Neural cell (in vitro differentiated cells): ENCODE measurements at regions not wholly inside any gene's neighbourhood (a gene's known extent, or its start where the extent isn't known, plus 50 kb on each side); places are given as distances from the start of the nearest gene placed in this dataset.

ENCODE experiments used
- H2AFZ ChIP-seq: fragments of 200-600, 300-800 bp; sonication (generic), shearing (Covaris generic); 2 replicates; pipeline ENCODE4 v1.6.0; 2014; ENCODE audit warnings: low read depth, mild to moderate bottlenecking, antibody characterized with exemption, low read length, moderate library complexity
- H3F3A ChIP-seq: fragments of 200-600 bp; shearing (Covaris generic); 2 replicates; pipeline ENCODE4 v1.6.1; 2016; ENCODE audit warnings: mild to moderate bottlenecking, moderate library complexity, mixed read lengths, antibody characterized with exemption, low read length; ENCODE audit not compliant: insufficient read depth, poor library complexity, severe bottlenecking
- H3K27ac ChIP-seq: fragments of 200-600, 300-800 bp; sonication (generic), shearing (Covaris generic); 2 replicates; pipeline ENCODE4 v1.5.1; 2014; ENCODE audit warnings: mild to moderate bottlenecking, low read length, moderate library complexity
- H3K27me3 ChIP-seq: fragments of 300-800, 200-600 bp; sonication (generic), shearing (Covaris generic); 2 replicates; pipeline ENCODE4 v1.6.0; 2014; ENCODE audit warnings: mild to moderate bottlenecking, low read depth, low read length, moderate library complexity; ENCODE audit not compliant: insufficient read depth
- H3K36me3 ChIP-seq: fragments of 300-800, 200-600 bp; sonication (generic), shearing (Covaris generic); 2 replicates; pipeline ENCODE4 v1.5.1; 2014; ENCODE audit warnings: mild to moderate bottlenecking, antibody characterized with exemption, low read length, moderate library complexity; ENCODE audit not compliant: insufficient read depth
- H3K4me2 ChIP-seq: fragments of 300-800, 200-600 bp; sonication (generic), shearing (Covaris generic); 2 replicates; pipeline ENCODE4 v1.6.0; 2014; ENCODE audit warnings: mild to moderate bottlenecking, low read length
- H3K4me3 ChIP-seq: fragments of 300-800, 200-600 bp; sonication (generic), shearing (Covaris generic); 2 replicates; pipeline ENCODE4 v1.5.1; 2014; ENCODE audit warnings: mild to moderate bottlenecking, low read length, moderate library complexity
- H3K79me2 ChIP-seq: fragments of 200-600 bp; shearing (Covaris generic); replicated peaks from 2 replicates; pipeline ENCODE4 v1.6.0; 2014; ENCODE audit warnings: mild to moderate bottlenecking, low read length, moderate library complexity; ENCODE audit not compliant: insufficient read depth
- H3K9ac ChIP-seq: fragments of 300-800, 200-600 bp; sonication (generic), shearing (Covaris generic); 2 replicates; pipeline ENCODE4 v1.6.1; 2016; ENCODE audit warnings: mild to moderate bottlenecking, low read length, mixed read lengths
- H3K9me2 ChIP-seq: fragments of 200-600 bp; shearing (Covaris generic); 2 replicates; pipeline ENCODE4 v1.6.1; 2016; ENCODE audit warnings: mild to moderate bottlenecking, low read length, mixed read lengths; ENCODE audit not compliant: insufficient read depth
- H3K9me3 ChIP-seq: fragments of 200-600, 300-800 bp; sonication (generic), shearing (Covaris generic); 2 replicates; pipeline ENCODE4 v1.6.1; 2016; ENCODE audit warnings: mild to moderate bottlenecking, mixed run types, low read length, moderate library complexity, mixed read lengths
- H4K20me1 ChIP-seq: fragments of 200-600 bp; shearing (Covaris generic); 2 replicates; pipeline ENCODE4 v1.6.1; 2016; ENCODE audit warnings: mild to moderate bottlenecking, mixed run types; ENCODE audit not compliant: insufficient read depth
- CTCF ChIP-seq: fragments of 450-650 bp; IDR thresholded peaks from 2 replicates; pipeline ENCODE4 v1.5.1; 2014; ENCODE audit warnings: antibody characterized with exemption, mild to moderate bottlenecking, moderate library complexity; ENCODE audit not compliant: poor library complexity, severe bottlenecking
- EP300 ChIP-seq: fragments of 450-650 bp; conservative IDR thresholded peaks from 2 replicates; pipeline ENCODE4 v1.6.1; 2014; ENCODE audit warnings: antibody characterized with exemption, mild to moderate bottlenecking, moderate library complexity; ENCODE audit not compliant: poor library complexity, severe bottlenecking
- EZH2 ChIP-seq: fragments of 200-600, 300-800 bp; shearing (Covaris generic), sonication (generic); IDR thresholded peaks from 2 replicates; pipeline ENCODE4 v1.6.1; 2014; ENCODE audit warnings: antibody characterized with exemption, low read length, borderline replicate concordance, mild to moderate bottlenecking; ENCODE audit not compliant: insufficient read depth, poor library complexity, severe bottlenecking
- MXI1 ChIP-seq: fragments of 450-650 bp; conservative IDR thresholded peaks from 2 replicates; pipeline ENCODE4 v1.6.1; 2014; ENCODE audit warnings: antibody characterized with exemption, mild to moderate bottlenecking; ENCODE audit not compliant: poor library complexity, severe bottlenecking
- POLR2AphosphoS5 ChIP-seq: IDR thresholded peaks from 2 replicates; pipeline ENCODE4 v1.6.1; 2012
- RAD21 ChIP-seq: fragments of 450-650 bp; conservative IDR thresholded peaks from 2 replicates; pipeline ENCODE4 v1.6.1; 2014; ENCODE audit warnings: antibody characterized with exemption, mild to moderate bottlenecking, moderate library complexity
- REST ChIP-seq: IDR thresholded peaks from 2 replicates; pipeline ENCODE4 v1.6.1; 2012; ENCODE audit warnings: borderline replicate concordance
- SMC3 ChIP-seq: fragments of 450-650 bp; conservative IDR thresholded peaks from 2 replicates; pipeline ENCODE4 v1.6.1; 2014; ENCODE audit warnings: antibody characterized with exemption, mild to moderate bottlenecking, moderate library complexity; ENCODE audit not compliant: poor library complexity
- TAF1 ChIP-seq: IDR thresholded peaks from 2 replicates; pipeline ENCODE4 v1.6.1; 2012; ENCODE audit warnings: low read depth

- H2AFZ ChIP-seq, result no peak overlapping the region
Observed at GRCh38 chr3:55174747-55175146, 246.9 kb upstream of the LRTM1 start.

GRCh38 chr3:55173504-55173903 is 245.6 kb upstream of the LRTM1 start:
- Histone ChIP-seq H3K4me2 (no peak overlapping the region), H3K9me3 (no peaks in the 10 kb centered on the region), H2AFZ (no peak overlapping the region), H3K9ac (no peak overlapping the region), H3K79me2 (no peaks in the 10 kb centered on the region), H3K27ac (no peak overlapping the region), H3K9me2 (no peaks in the 10 kb centered on the region), H3F3A (no peaks in the 10 kb centered on the region), H3K4me3 (no peak overlapping the region), H3K27me3 (no peaks in the 10 kb centered on the region), H3K36me3 (no peaks in the 10 kb centered on the region), H4K20me1 (no peaks in the 10 kb centered on the region)
- TF ChIP-seq POLR2AphosphoS5, result no peak
- no peak for TF ChIP-seq SMC3
- TF ChIP-seq CTCF, result no peak
- TF ChIP-seq REST, result no peak
- TF ChIP-seq TAF1, result no peak
- TF ChIP-seq EP300, result no peak
- TF ChIP-seq RAD21, result no peak

More at GRCh38 chr3:55174747-55175146, 246.9 kb upstream of the LRTM1 start:
- no peaks in the 10 kb centered on the region for H4K20me1 ChIP-seq
- no peaks in the 10 kb centered on the region for H3K9me3 ChIP-seq
- no peak overlapping the region for H3K4me2 ChIP-seq
- H3K9me2 ChIP-seq, result no peaks in the 10 kb centered on the region
- TF ChIP-seq REST, result no peak
- TF ChIP-seq CTCF, result no peak
- TF ChIP-seq POLR2AphosphoS5, result no peak
- no peak for TF ChIP-seq RAD21
- TF ChIP-seq MXI1, result no peak
- TF ChIP-seq TAF1, result no peak
- no peak for TF ChIP-seq SMC3
- no peak for TF ChIP-seq EP300
- TF ChIP-seq EZH2, result no peak
- H3K36me3 ChIP-seq, result no peaks in the 10 kb centered on the region
- no peak overlapping the region for H3K4me3 ChIP-seq
- no peaks in the 10 kb centered on the region for H3F3A ChIP-seq
- H3K27ac ChIP-seq, result no peak overlapping the region
- no peak overlapping the region for H3K9ac ChIP-seq
- H3K79me2 ChIP-seq, result no peaks in the 10 kb centered on the region
- no peaks in the 10 kb centered on the region for H3K27me3 ChIP-seq
